ENCODE measurements at regions not wholly inside any gene's neighbourhood (a gene's known extent, or its start where the extent isn't known, plus 50 kb on each side); places are given as distances from the start of the nearest gene placed in this dataset.

GRCh38 chr14:97353102-97353501 is 555.9 kb downstream of the VRK1 start:
- no peak for FAIRE-seq
- TF ChIP-seq CTCF (IDR thresholded peaks at IDR 0.05; ENCODE audit: insufficient read depth, missing control alignments): no peak
- no peak for DNase-seq (ENCODE audit: insufficient read length, low spot score)

GRCh38 chr14:97354119-97354722 is 557.0 kb downstream of the VRK1 start:
- TF ChIP-seq CTCF (IDR thresholded peaks at IDR 0.05; ENCODE audit: insufficient read depth, missing control alignments): no peak
- FAIRE-seq (no peak), DNase-seq (ENCODE audit: insufficient read length, low spot score) (no peak)

GRCh38 chr14:97359341-97359740 is 562.2 kb downstream of the VRK1 start:
- no peak for FAIRE-seq
- TF ChIP-seq CTCF (IDR thresholded peaks at IDR 0.05; ENCODE audit: insufficient read depth, missing control alignments): no peak
- DNase-seq (ENCODE audit: insufficient read length, low spot score): no peak

DNA sequence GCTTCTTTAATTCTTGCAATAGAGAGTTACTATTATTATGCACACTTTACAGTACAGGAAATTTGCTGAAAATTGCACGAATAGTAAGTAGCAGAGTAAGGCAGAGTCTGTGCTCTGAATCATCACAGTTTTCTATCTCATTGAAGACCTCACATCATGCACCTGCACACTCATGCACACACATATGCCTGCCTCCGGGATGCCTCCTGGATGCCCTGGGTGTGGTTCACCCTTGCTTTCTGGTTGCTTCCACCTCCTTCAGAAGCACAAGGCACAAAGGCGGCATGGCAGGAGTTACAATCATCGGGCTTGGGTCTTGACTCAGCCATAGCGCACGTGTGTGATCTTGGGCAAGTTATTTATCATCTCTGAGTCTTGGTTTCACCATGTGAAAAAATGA is 564.0 kb downstream of the VRK1 start:
- FAIRE-seq (no peak), DNase-seq (ENCODE audit: insufficient read length, low spot score) (no peak)
- no peak for TF ChIP-seq CTCF (IDR thresholded peaks at IDR 0.05; ENCODE audit: insufficient read depth, missing control alignments)

DNA sequence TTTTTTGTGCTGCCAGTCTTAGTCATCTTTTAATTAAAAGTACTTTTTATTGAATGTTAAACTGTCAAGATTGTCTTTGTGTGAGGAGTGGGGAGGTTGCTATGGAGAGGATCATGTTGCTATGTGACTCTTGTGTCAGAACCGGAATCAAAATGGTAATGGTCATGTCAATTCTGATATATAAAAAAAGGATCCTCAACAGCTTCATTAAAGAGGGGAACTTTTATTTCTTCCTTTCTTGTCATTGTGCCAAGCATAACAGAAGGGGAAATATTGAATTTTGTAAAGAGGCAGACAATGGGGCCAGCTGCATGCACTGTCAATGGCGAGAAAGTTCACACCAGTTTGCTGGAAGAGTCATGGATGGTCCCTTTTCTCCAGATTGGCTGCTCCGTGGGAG is 564.8 kb downstream of the VRK1 start:
- TF ChIP-seq CTCF (IDR thresholded peaks at IDR 0.05; ENCODE audit: insufficient read depth, missing control alignments): no peak
- FAIRE-seq (no peak), DNase-seq (ENCODE audit: insufficient read length, low spot score) (no peak)

GRCh38 chr14:97366400-97366799 is 569.2 kb downstream of the VRK1 start:
- no peak for FAIRE-seq
- DNase-seq (ENCODE audit: insufficient read length, low spot score): no peak
- TF ChIP-seq CTCF (IDR thresholded peaks at IDR 0.05; ENCODE audit: insufficient read depth, missing control alignments): no peak

- DNase-seq (ENCODE audit: insufficient read length, low spot score) (no peak), FAIRE-seq (no peak)
- no peak for TF ChIP-seq CTCF (IDR thresholded peaks at IDR 0.05; ENCODE audit: insufficient read depth, missing control alignments)
Observed at GRCh38 chr14:97367278-97367677, 570.1 kb downstream of the VRK1 start.
